ENCODE measurements at regions not wholly inside any gene's neighbourhood (a gene's known extent, or its start where the extent isn't known, plus 50 kb on each side); places are given as distances from the start of the nearest gene placed in this dataset.

- Histone ChIP-seq H3K4me3 (no peak overlapping the region), H3K27ac (no peak overlapping the region), H3K36me3 (ENCODE audit: insufficient read depth, low read length) (no peaks in the 10 kb centered on the region), H3K9ac (ENCODE audit: insufficient read length) (no peak overlapping the region), H3K9me3 (ENCODE audit: low read depth, low read length) (no peaks in the 10 kb centered on the region)
- TF ChIP-seq FOXP2 (optimal IDR thresholded peaks at IDR 0.05; ENCODE audit: control extremely low read depth, extremely low read length, insufficient read depth) (no peak), EZH2 (IDR thresholded peaks at IDR 0.05) (no peak), POLR2AphosphoS5 (IDR thresholded peaks at IDR 0.05; ENCODE audit: borderline replicate concordance, low read depth, low read length) (no peak)
- no peak for DNase-seq (ENCODE audit: low read depth, low spot score)
Observed at GRCh38 chr7:47035522-47035921, 546.4 kb downstream of the TNS3 start.

GRCh38 chr7:47034180-47034579, 547.7 kb downstream of the TNS3 start:
- TF ChIP-seq POLR2AphosphoS5 (IDR thresholded peaks at IDR 0.05; ENCODE audit: borderline replicate concordance, low read depth, low read length): no peak
- TF ChIP-seq FOXP2 (optimal IDR thresholded peaks at IDR 0.05; ENCODE audit: control extremely low read depth, extremely low read length, insufficient read depth): no peak
- TF ChIP-seq EZH2 (IDR thresholded peaks at IDR 0.05): no peak
- DNase-seq (ENCODE audit: low read depth, low spot score): no peak
- H3K27ac ChIP-seq: no peak overlapping the region
- H3K9me3 ChIP-seq (ENCODE audit: low read depth, low read length): no peaks in the 10 kb centered on the region
- H3K4me3 ChIP-seq: no peak overlapping the region
- H3K36me3 ChIP-seq (ENCODE audit: insufficient read depth, low read length): no peaks in the 10 kb centered on the region
- no peak overlapping the region for H3K9ac ChIP-seq (ENCODE audit: insufficient read length)

GRCh38 chr7:47032536-47032908, 549.4 kb downstream of the TNS3 start:
- TF ChIP-seq EZH2 (IDR thresholded peaks at IDR 0.05) (no peak), FOXP2 (optimal IDR thresholded peaks at IDR 0.05; ENCODE audit: control extremely low read depth, extremely low read length, insufficient read depth) (no peak), POLR2AphosphoS5 (IDR thresholded peaks at IDR 0.05; ENCODE audit: borderline replicate concordance, low read depth, low read length) (no peak)
- DNase-seq (ENCODE audit: low read depth, low spot score): no peak
- no peaks in the 10 kb centered on the region for H3K9me3 ChIP-seq (ENCODE audit: low read depth, low read length)
- H3K27ac ChIP-seq: no peak overlapping the region
- H3K4me3 ChIP-seq: no peak overlapping the region
- H3K36me3 ChIP-seq (ENCODE audit: insufficient read depth, low read length): no peaks in the 10 kb centered on the region
- no peak overlapping the region for H3K9ac ChIP-seq (ENCODE audit: insufficient read length)

GRCh38 chr7:47031786-47032535, 550.0 kb downstream of the TNS3 start:
- Histone ChIP-seq H3K9me3 (ENCODE audit: low read depth, low read length) (no peaks in the 10 kb centered on the region), H3K36me3 (ENCODE audit: insufficient read depth, low read length) (no peaks in the 10 kb centered on the region), H3K27ac (no peak overlapping the region), H3K9ac (ENCODE audit: insufficient read length) (no peak overlapping the region), H3K4me3 (no peak overlapping the region)
- TF ChIP-seq POLR2AphosphoS5 (IDR thresholded peaks at IDR 0.05; ENCODE audit: borderline replicate concordance, low read depth, low read length): no peak
- no peak for TF ChIP-seq EZH2 (IDR thresholded peaks at IDR 0.05)
- TF ChIP-seq FOXP2 (optimal IDR thresholded peaks at IDR 0.05; ENCODE audit: control extremely low read depth, extremely low read length, insufficient read depth): no peak
- no peak for DNase-seq (ENCODE audit: low read depth, low spot score)

GRCh38 chr7:47028284-47028683, 553.6 kb downstream of the TNS3 start:
- Histone ChIP-seq H3K9me3 (ENCODE audit: low read depth, low read length) (no peaks in the 10 kb centered on the region), H3K4me3 (no peak overlapping the region), H3K9ac (ENCODE audit: insufficient read length) (no peak overlapping the region), H3K36me3 (ENCODE audit: insufficient read depth, low read length) (no peaks in the 10 kb centered on the region), H3K27ac (no peak overlapping the region)
- DNase-seq (ENCODE audit: low read depth, low spot score): no peak
- TF ChIP-seq POLR2AphosphoS5 (IDR thresholded peaks at IDR 0.05; ENCODE audit: borderline replicate concordance, low read depth, low read length): no peak
- no peak for TF ChIP-seq FOXP2 (optimal IDR thresholded peaks at IDR 0.05; ENCODE audit: control extremely low read depth, extremely low read length, insufficient read depth)
- no peak for TF ChIP-seq EZH2 (IDR thresholded peaks at IDR 0.05)

- Histone ChIP-seq H3K9ac (ENCODE audit: insufficient read length) (no peak overlapping the region), H3K36me3 (ENCODE audit: insufficient read depth, low read length) (no peaks in the 10 kb centered on the region), H3K27ac (no peak overlapping the region), H3K4me3 (no peak overlapping the region), H3K9me3 (ENCODE audit: low read depth, low read length) (no peaks in the 10 kb centered on the region)
- TF ChIP-seq FOXP2 (optimal IDR thresholded peaks at IDR 0.05; ENCODE audit: control extremely low read depth, extremely low read length, insufficient read depth): no peak
- TF ChIP-seq EZH2 (IDR thresholded peaks at IDR 0.05): no peak
- no peak for TF ChIP-seq POLR2AphosphoS5 (IDR thresholded peaks at IDR 0.05; ENCODE audit: borderline replicate concordance, low read depth, low read length)
- DNase-seq (ENCODE audit: low read depth, low spot score): no peak
Observed at GRCh38 chr7:47027695-47028240, 554.1 kb downstream of the TNS3 start.

- no peaks in the 10 kb centered on the region for H3K9me3 ChIP-seq (ENCODE audit: low read depth, low read length)
- H3K36me3 ChIP-seq (ENCODE audit: insufficient read depth, low read length): no peaks in the 10 kb centered on the region
- TF ChIP-seq FOXP2 (optimal IDR thresholded peaks at IDR 0.05; ENCODE audit: control extremely low read depth, extremely low read length, insufficient read depth): no peak
- TF ChIP-seq POLR2AphosphoS5 (IDR thresholded peaks at IDR 0.05; ENCODE audit: borderline replicate concordance, low read depth, low read length): no peak
- no peak for TF ChIP-seq EZH2 (IDR thresholded peaks at IDR 0.05)
- no peak overlapping the region for H3K4me3 ChIP-seq
- H3K27ac ChIP-seq: no peak overlapping the region
- no peak for DNase-seq (ENCODE audit: low read depth, low spot score)
- no peak overlapping the region for H3K9ac ChIP-seq (ENCODE audit: insufficient read length)
Observed at GRCh38 chr7:47026780-47027361, 555.0 kb downstream of the TNS3 start.

GRCh38 chr7:47024991-47025390, 556.9 kb downstream of the TNS3 start:
- H3K9ac ChIP-seq (ENCODE audit: insufficient read length): no peak overlapping the region
- H3K27ac ChIP-seq: no peak overlapping the region
- H3K4me3 ChIP-seq: no peak overlapping the region
- H3K9me3 ChIP-seq (ENCODE audit: low read depth, low read length): no peaks in the 10 kb centered on the region
- DNase-seq (ENCODE audit: low read depth, low spot score): no peak
- TF ChIP-seq POLR2AphosphoS5 (IDR thresholded peaks at IDR 0.05; ENCODE audit: borderline replicate concordance, low read depth, low read length) (no peak), FOXP2 (optimal IDR thresholded peaks at IDR 0.05; ENCODE audit: control extremely low read depth, extremely low read length, insufficient read depth) (no peak), EZH2 (IDR thresholded peaks at IDR 0.05) (no peak)
- H3K36me3 ChIP-seq (ENCODE audit: insufficient read depth, low read length): no peaks in the 10 kb centered on the region

Measured in SK-N-MC (cell line).